T-helper 2 cell treated with Interferon-gamma antibody and Interleukin-4, amounts not matched to agents 5 μg/mL and 100 μg/mL, for 36 hours (primary cell): ENCODE measurements at regions not wholly inside any gene's neighbourhood (a gene's known extent, or its start where the extent isn't known, plus 50 kb on each side); places are given as distances from the start of the nearest gene placed in this dataset.

Source experiments
- DNase-seq: peaks from one replicate; pipeline ENCODE4 v3.0.0; 2021; ENCODE audit warnings: low spot score
- H3K27ac Mint-ChIP-seq: one replicate; pipeline ENCODE4 v1.8.0; 2021; ENCODE audit warnings: mild to moderate bottlenecking, mixed read lengths
- H3K27me3 Mint-ChIP-seq: one replicate; pipeline ENCODE4 v1.8.0; 2021; ENCODE audit warnings: low read depth, mixed read lengths
- H3K36me3 Mint-ChIP-seq: one replicate; pipeline ENCODE4 v1.8.0; 2021; ENCODE audit warnings: low read depth, mixed read lengths
- H3K4me1 Mint-ChIP-seq: one replicate; pipeline ENCODE4 v1.8.0; 2021; ENCODE audit warnings: low read depth, mixed read lengths
- H3K4me3 Mint-ChIP-seq: one replicate; pipeline ENCODE4 v1.8.0; 2022; ENCODE audit warnings: mild to moderate bottlenecking, moderate library complexity, mixed read lengths
- H3K9me3 Mint-ChIP-seq: one replicate; pipeline ENCODE4 v1.8.0; 2021; ENCODE audit warnings: mixed read lengths

- Mint-ChIP-seq H3K4me3 (no peak overlapping the region), H3K27me3 (no peaks in the 10 kb centered on the region), H3K4me1 (no peaks in the 10 kb centered on the region), H3K27ac (no peak overlapping the region), H3K9me3 (peaks cover 12% of the 10 kb centered on the region), H3K36me3 (no peaks in the 10 kb centered on the region)
- no peak for DNase-seq
Observed at GRCh38 chr18:40529478-40529877, 1425.6 kb upstream of the PIK3C3 start.

GRCh38 chr18:40524881-40525280 is 1430.2 kb upstream of the PIK3C3 start:
- no peak overlapping the region for H3K4me3 Mint-ChIP-seq
- H3K4me1 Mint-ChIP-seq, result no peaks in the 10 kb centered on the region
- H3K9me3 Mint-ChIP-seq, result peaks cover 35% of the 10 kb centered on the region
- no peaks in the 10 kb centered on the region for H3K27me3 Mint-ChIP-seq
- no peak overlapping the region for H3K27ac Mint-ChIP-seq
- H3K36me3 Mint-ChIP-seq, result no peaks in the 10 kb centered on the region
- no peak for DNase-seq

GRCh38 chr18:40523287-40523686 is 1431.7 kb upstream of the PIK3C3 start:
- H3K27me3 Mint-ChIP-seq, result no peaks in the 10 kb centered on the region
- DNase-seq, result no peak
- no peak overlapping the region for H3K27ac Mint-ChIP-seq
- H3K4me1 Mint-ChIP-seq, result no peaks in the 10 kb centered on the region
- peaks cover 29% of the 10 kb centered on the region for H3K9me3 Mint-ChIP-seq
- no peak overlapping the region for H3K4me3 Mint-ChIP-seq
- no peaks in the 10 kb centered on the region for H3K36me3 Mint-ChIP-seq

GRCh38 chr18:40501026-40501425 is 1454.0 kb upstream of the PIK3C3 start:
- Mint-ChIP-seq H3K9me3 (peaks cover 16% of the 10 kb centered on the region), H3K27me3 (no peaks in the 10 kb centered on the region), H3K4me1 (no peaks in the 10 kb centered on the region), H3K4me3 (no peak overlapping the region), H3K27ac (no peak overlapping the region), H3K36me3 (no peaks in the 10 kb centered on the region)
- no peak for DNase-seq

GRCh38 chr18:40494603-40495002 is 1460.4 kb upstream of the PIK3C3 start:
- DNase-seq, result no peak
- H3K27ac Mint-ChIP-seq, result no peak overlapping the region
- H3K4me3 Mint-ChIP-seq, result no peak overlapping the region
- H3K27me3 Mint-ChIP-seq, result no peaks in the 10 kb centered on the region
- H3K4me1 Mint-ChIP-seq, result no peaks in the 10 kb centered on the region
- peaks cover 30% of the 10 kb centered on the region for H3K9me3 Mint-ChIP-seq
- H3K36me3 Mint-ChIP-seq, result no peaks in the 10 kb centered on the region

GRCh38 chr18:40493316-40493715 is 1461.7 kb upstream of the PIK3C3 start:
- H3K9me3 Mint-ChIP-seq, result peaks cover 37% of the 10 kb centered on the region
- no peaks in the 10 kb centered on the region for H3K27me3 Mint-ChIP-seq
- DNase-seq, result no peak
- no peak overlapping the region for H3K4me3 Mint-ChIP-seq
- H3K27ac Mint-ChIP-seq, result no peak overlapping the region
- no peaks in the 10 kb centered on the region for H3K36me3 Mint-ChIP-seq
- H3K4me1 Mint-ChIP-seq, result no peaks in the 10 kb centered on the region

- DNase-seq, result no peak
- H3K27ac Mint-ChIP-seq, result no peak overlapping the region
- H3K27me3 Mint-ChIP-seq, result no peaks in the 10 kb centered on the region
- H3K36me3 Mint-ChIP-seq, result no peaks in the 10 kb centered on the region
- H3K4me1 Mint-ChIP-seq, result no peaks in the 10 kb centered on the region
- H3K4me3 Mint-ChIP-seq, result no peak overlapping the region
- H3K9me3 Mint-ChIP-seq, result peaks cover 21% of the 10 kb centered on the region
Observed at GRCh38 chr18:40489301-40489700, 1465.7 kb upstream of the PIK3C3 start.

GRCh38 chr18:40485318-40485717 is 1469.7 kb upstream of the PIK3C3 start:
- no peaks in the 10 kb centered on the region for H3K27me3 Mint-ChIP-seq
- DNase-seq, result no peak
- H3K9me3 Mint-ChIP-seq, result peaks cover 24% of the 10 kb centered on the region
- no peak overlapping the region for H3K4me3 Mint-ChIP-seq
- no peaks in the 10 kb centered on the region for H3K36me3 Mint-ChIP-seq
- H3K4me1 Mint-ChIP-seq, result no peaks in the 10 kb centered on the region
- no peak overlapping the region for H3K27ac Mint-ChIP-seq

- H3K36me3 Mint-ChIP-seq, result no peaks in the 10 kb centered on the region
- no peaks in the 10 kb centered on the region for H3K4me1 Mint-ChIP-seq
- H3K9me3 Mint-ChIP-seq, result peaks cover 41% of the 10 kb centered on the region
- DNase-seq, result no peak
- H3K4me3 Mint-ChIP-seq, result no peak overlapping the region
- no peaks in the 10 kb centered on the region for H3K27me3 Mint-ChIP-seq
- no peak overlapping the region for H3K27ac Mint-ChIP-seq
Observed at GRCh38 chr18:40473221-40474029, 1481.6 kb upstream of the PIK3C3 start.

- H3K27ac Mint-ChIP-seq, result no peak overlapping the region
- H3K4me3 Mint-ChIP-seq, result no peak overlapping the region
- H3K4me1 Mint-ChIP-seq, result no peaks in the 10 kb centered on the region
- peaks cover 42% of the 10 kb centered on the region for H3K9me3 Mint-ChIP-seq
- H3K36me3 Mint-ChIP-seq, result no peaks in the 10 kb centered on the region
- H3K27me3 Mint-ChIP-seq, result no peaks in the 10 kb centered on the region
- DNase-seq, result no peak
Observed at GRCh38 chr18:40470723-40471122, 1484.3 kb upstream of the PIK3C3 start.

- no peak for DNase-seq
- Mint-ChIP-seq H3K4me3 (no peak overlapping the region), H3K9me3 (peaks cover 46% of the 10 kb centered on the region), H3K36me3 (no peaks in the 10 kb centered on the region), H3K4me1 (no peaks in the 10 kb centered on the region), H3K27ac (no peak overlapping the region), H3K27me3 (no peaks in the 10 kb centered on the region)
Observed at GRCh38 chr18:40469851-40470250, 1485.2 kb upstream of the PIK3C3 start.

- Mint-ChIP-seq H3K9me3 (peaks cover 43% of the 10 kb centered on the region), H3K36me3 (no peaks in the 10 kb centered on the region), H3K4me1 (no peaks in the 10 kb centered on the region), H3K27me3 (no peaks in the 10 kb centered on the region), H3K27ac (no peak overlapping the region), H3K4me3 (no peak overlapping the region)
- DNase-seq, result no peak
Observed at GRCh38 chr18:40469316-40469715, 1485.7 kb upstream of the PIK3C3 start.

- H3K4me3 Mint-ChIP-seq, result no peak overlapping the region
- DNase-seq, result no peak
- no peaks in the 10 kb centered on the region for H3K36me3 Mint-ChIP-seq
- H3K4me1 Mint-ChIP-seq, result no peaks in the 10 kb centered on the region
- no peaks in the 10 kb centered on the region for H3K27me3 Mint-ChIP-seq
- no peak overlapping the region for H3K27ac Mint-ChIP-seq
- peaks cover 15% of the 10 kb centered on the region for H3K9me3 Mint-ChIP-seq
Observed at GRCh38 chr18:40464032-40464431, 1491.0 kb upstream of the PIK3C3 start.

GRCh38 chr18:40453903-40454302 is 1501.1 kb upstream of the PIK3C3 start:
- H3K4me3 Mint-ChIP-seq, result no peak overlapping the region
- no peaks in the 10 kb centered on the region for H3K27me3 Mint-ChIP-seq
- no peaks in the 10 kb centered on the region for H3K4me1 Mint-ChIP-seq
- H3K9me3 Mint-ChIP-seq, result peaks cover 24% of the 10 kb centered on the region
- no peak overlapping the region for H3K27ac Mint-ChIP-seq
- H3K36me3 Mint-ChIP-seq, result no peaks in the 10 kb centered on the region
- DNase-seq, result no peak

GRCh38 chr18:40452599-40452998 is 1502.4 kb upstream of the PIK3C3 start:
- H3K4me3 Mint-ChIP-seq, result no peak overlapping the region
- DNase-seq, result no peak
- no peaks in the 10 kb centered on the region for H3K27me3 Mint-ChIP-seq
- H3K4me1 Mint-ChIP-seq, result no peaks in the 10 kb centered on the region
- no peak overlapping the region for H3K27ac Mint-ChIP-seq
- peaks cover 16% of the 10 kb centered on the region for H3K9me3 Mint-ChIP-seq
- H3K36me3 Mint-ChIP-seq, result no peaks in the 10 kb centered on the region
